A673 (cell line): ENCODE measurements at regions not wholly inside any gene's neighbourhood (a gene's known extent, or its start where the extent isn't known, plus 50 kb on each side); places are given as distances from the start of the nearest gene placed in this dataset.

Source experiments
- BruUV-seq: library from RNA; stranded (reverse); fragments of 400-500 nt; replicated peaks from 2 replicates; lab custom pipeline; 2021; lab: Mats Ljungman, UMichigan
- CTCF ChIA-PET: fragments of 300-600 bp; sonication (Branson Sonifier 250); formaldehyde crosslinking; loops from one replicate; lab custom pipeline; 2022; ENCODE audit warnings: antibody characterized with exemption; lab: Charles Lee
- POLR2A ChIA-PET: fragments of 300-600 bp; sonication (Branson Sonifier 250); formaldehyde crosslinking; loops from one replicate; lab custom pipeline; 2022; ENCODE audit warnings: antibody characterized with exemption; ENCODE audit not compliant: low non-redundant PET; lab: Charles Lee
- DNase-seq: peaks from one replicate; pipeline ENCODE4 v3.0.0-alpha.2; 2015; ENCODE audit warnings: low spot score
- H3K27ac ChIP-seq: fragments of 200-600 bp; sonication (generic); 2 replicates; pipeline ENCODE4 v1.5.1; 2016; ENCODE audit warnings: mixed run types, low read depth, mild to moderate bottlenecking, mixed read lengths, antibody characterized with exemption, low read length; ENCODE audit not compliant: poor library complexity, severe bottlenecking
- H3K27me3 ChIP-seq: fragments of 200-600 bp; sonication (generic); replicated peaks from 2 replicates; pipeline ENCODE4 v1.6.1; 2017; ENCODE audit warnings: mixed run types, low read depth, mild to moderate bottlenecking, mixed read lengths, antibody characterized with exemption, low read length; ENCODE audit not compliant: insufficient read depth, poor library complexity
- H3K36me3 ChIP-seq: fragments of 200-600 bp; sonication (generic); 2 replicates; pipeline ENCODE4 v1.6.1; 2016; ENCODE audit warnings: mixed run types, mild to moderate bottlenecking, mixed read lengths, antibody characterized with exemption, low read length; ENCODE audit not compliant: insufficient read depth, poor library complexity, severe bottlenecking
- H3K4me1 ChIP-seq: fragments of 200-600 bp; sonication (generic); 2 replicates; pipeline ENCODE4 v1.6.1; 2017; ENCODE audit warnings: mixed run types, mild to moderate bottlenecking, mixed read lengths, antibody characterized with exemption, low read length; ENCODE audit not compliant: insufficient read depth, poor library complexity, severe bottlenecking
- H3K4me3 ChIP-seq: fragments of 200-600 bp; sonication (generic); 2 replicates; pipeline ENCODE4 v1.5.1; 2016; ENCODE audit warnings: low read depth, mixed run types, mild to moderate bottlenecking, mixed read lengths, low read length; ENCODE audit not compliant: poor library complexity, severe bottlenecking
- H3K9me3 ChIP-seq: fragments of 200-600 bp; sonication (generic); 2 replicates; pipeline ENCODE4 v1.6.1; 2016; ENCODE audit warnings: mixed run types, low read depth, mild to moderate bottlenecking, mixed read lengths, antibody characterized with exemption, low read length; ENCODE audit not compliant: poor library complexity, severe bottlenecking
- EZH2 ChIP-seq: fragments of 200-600 bp; sonication (generic); IDR thresholded peaks from 2 replicates; pipeline ENCODE4 v1.6.1; 2017; ENCODE audit warnings: borderline replicate concordance, low read depth, mild to moderate bottlenecking, mixed read lengths, antibody characterized with exemption, low read length; ENCODE audit not compliant: poor library complexity, severe bottlenecking
- intact Hi-C: fragments of 100-400 bp; cut with micrococcal nuclease; formaldehyde crosslinking; loops from one replicate; pipeline ENCODE4 v1.10.0; 2022; ENCODE audit not compliant: unreplicated experiment
- TF ChIP-seq, protein P1 (sequence below): fragments of 300-800, 200-600 bp; sonication (generic); conservative IDR thresholded peaks from 2 replicates; pipeline ENCODE4 v1.5.1; 2017; ENCODE audit warnings: low read depth, mild to moderate bottlenecking, antibody characterized with exemption, low read length, moderate library complexity, mixed read lengths

DNA sequence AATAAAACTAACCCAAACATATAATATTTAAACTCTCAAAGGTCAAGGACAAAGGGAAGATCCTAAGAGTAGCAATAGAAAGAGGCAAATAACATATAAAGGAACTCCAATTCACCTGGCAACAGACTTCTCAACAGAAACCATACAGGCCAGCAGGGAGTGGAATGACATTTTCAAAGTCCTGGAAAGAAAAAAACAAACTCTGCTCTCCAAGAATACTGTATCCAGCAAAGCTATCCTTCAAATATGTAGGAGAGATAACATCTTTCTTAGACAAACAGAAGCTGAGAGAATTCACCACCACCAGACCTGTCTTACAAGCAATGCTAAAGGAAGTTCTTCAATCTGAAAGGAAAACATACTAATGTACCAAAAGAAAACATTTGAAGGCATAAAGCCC, 51.5 kb upstream of the TMEM158 start:
- no peaks in the 10 kb centered on the region for H3K4me1 ChIP-seq
- no TSS peak for BruUV-seq
- CTCF ChIA-PET, result no interaction called here
- no peak overlapping the region for H3K27ac ChIP-seq
- no peak for TF ChIP-seq EZH2
- H3K27me3 ChIP-seq, result no peaks in the 10 kb centered on the region
- intact Hi-C loops, result no loop called here
- DNase-seq, result no peak
- H3K4me3 ChIP-seq, result no peak overlapping the region
- POLR2A ChIA-PET, result no interaction called here
- H3K36me3 ChIP-seq, result no peaks in the 10 kb centered on the region
- H3K9me3 ChIP-seq, result peaks cover 4% of the 10 kb centered on the region

DNA sequence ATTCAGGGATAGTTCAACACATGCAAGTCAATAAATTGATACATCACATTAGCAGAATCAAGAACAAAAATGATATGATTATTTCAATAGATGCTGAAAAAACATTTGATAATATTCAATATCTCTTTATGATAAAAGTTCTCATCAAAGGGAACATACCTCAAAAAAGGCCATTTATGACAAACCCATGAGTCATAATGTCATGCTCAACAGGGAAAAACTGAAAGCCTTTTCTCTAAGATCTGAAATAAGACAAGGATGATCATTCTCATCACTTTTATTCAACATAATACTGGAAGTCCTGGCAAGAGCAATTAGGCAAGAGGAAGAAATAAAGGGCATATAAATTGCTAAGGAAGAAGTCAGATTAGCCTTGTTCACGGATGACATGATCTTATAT, 54.1 kb upstream of the TMEM158 start:
- DNase-seq, result no peak
- ChIA-PET POLR2A (no interaction called here), CTCF (no interaction called here)
- Histone ChIP-seq H3K36me3 (no peaks in the 10 kb centered on the region), H3K4me3 (no peak overlapping the region), H3K27ac (no peak overlapping the region), H3K9me3 (peaks cover 4% of the 10 kb centered on the region), H3K4me1 (no peaks in the 10 kb centered on the region), H3K27me3 (no peaks in the 10 kb centered on the region)
- TF ChIP-seq EZH2, result no peak
- TF ChIP-seq, protein P1, sequence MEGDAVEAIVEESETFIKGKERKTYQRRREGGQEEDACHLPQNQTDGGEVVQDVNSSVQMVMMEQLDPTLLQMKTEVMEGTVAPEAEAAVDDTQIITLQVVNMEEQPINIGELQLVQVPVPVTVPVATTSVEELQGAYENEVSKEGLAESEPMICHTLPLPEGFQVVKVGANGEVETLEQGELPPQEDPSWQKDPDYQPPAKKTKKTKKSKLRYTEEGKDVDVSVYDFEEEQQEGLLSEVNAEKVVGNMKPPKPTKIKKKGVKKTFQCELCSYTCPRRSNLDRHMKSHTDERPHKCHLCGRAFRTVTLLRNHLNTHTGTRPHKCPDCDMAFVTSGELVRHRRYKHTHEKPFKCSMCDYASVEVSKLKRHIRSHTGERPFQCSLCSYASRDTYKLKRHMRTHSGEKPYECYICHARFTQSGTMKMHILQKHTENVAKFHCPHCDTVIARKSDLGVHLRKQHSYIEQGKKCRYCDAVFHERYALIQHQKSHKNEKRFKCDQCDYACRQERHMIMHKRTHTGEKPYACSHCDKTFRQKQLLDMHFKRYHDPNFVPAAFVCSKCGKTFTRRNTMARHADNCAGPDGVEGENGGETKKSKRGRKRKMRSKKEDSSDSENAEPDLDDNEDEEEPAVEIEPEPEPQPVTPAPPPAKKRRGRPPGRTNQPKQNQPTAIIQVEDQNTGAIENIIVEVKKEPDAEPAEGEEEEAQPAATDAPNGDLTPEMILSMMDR, result no peak
- intact Hi-C loops, result no loop called here
- no TSS peak for BruUV-seq

DNA sequence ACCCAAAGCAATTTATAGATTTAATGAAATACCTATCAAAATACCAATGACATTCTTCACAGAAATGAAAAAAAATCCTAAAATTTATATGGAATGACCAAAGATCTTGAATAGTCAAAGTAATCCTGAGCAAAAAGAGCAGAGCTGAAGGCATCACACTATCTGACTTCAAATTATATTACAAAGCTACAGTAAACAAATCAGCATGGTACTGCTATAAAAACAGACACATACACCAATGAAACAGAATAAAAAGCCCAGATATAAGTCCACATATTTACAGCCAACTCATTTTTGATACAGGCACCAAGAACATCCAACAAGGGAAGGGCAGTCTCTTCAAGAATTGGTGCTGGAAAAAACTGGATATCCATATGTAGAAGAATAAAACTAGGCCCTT, 54.9 kb upstream of the TMEM158 start:
- TF ChIP-seq, protein P1, result no peak
- TF ChIP-seq EZH2, result no peak
- H3K9me3 ChIP-seq, result peaks cover 4% of the 10 kb centered on the region
- CTCF ChIA-PET, result no interaction called here
- no peak overlapping the region for H3K4me3 ChIP-seq
- no peaks in the 10 kb centered on the region for H3K36me3 ChIP-seq
- H3K4me1 ChIP-seq, result no peaks in the 10 kb centered on the region
- H3K27me3 ChIP-seq, result no peaks in the 10 kb centered on the region
- BruUV-seq, result no TSS peak
- no peak overlapping the region for H3K27ac ChIP-seq
- POLR2A ChIA-PET, result no interaction called here
- intact Hi-C loops, result no loop called here
- no peak for DNase-seq

DNA sequence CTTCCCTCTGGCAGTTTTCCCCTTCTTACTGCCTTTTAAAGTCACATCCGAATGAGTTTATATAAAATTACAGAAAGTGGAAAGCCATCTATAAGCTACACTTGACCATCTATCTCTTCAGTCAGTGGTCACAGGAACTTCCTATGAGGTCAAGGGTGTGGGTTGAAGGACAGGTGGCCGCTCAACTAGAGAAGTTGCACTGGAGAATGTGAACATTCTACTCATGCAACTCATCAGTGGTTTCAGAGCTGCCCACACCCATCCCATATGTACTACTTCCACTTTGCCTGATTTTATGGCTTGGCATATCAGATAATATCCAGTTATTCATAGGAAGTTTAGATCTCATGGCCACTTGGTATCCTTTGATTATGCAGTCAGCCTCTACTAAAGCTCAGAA, 57.4 kb upstream of the TMEM158 start:
- Histone ChIP-seq H3K27me3 (no peaks in the 10 kb centered on the region), H3K36me3 (no peaks in the 10 kb centered on the region), H3K4me1 (no peaks in the 10 kb centered on the region), H3K27ac (no peak overlapping the region), H3K4me3 (no peak overlapping the region), H3K9me3 (peaks cover 4% of the 10 kb centered on the region)
- TF ChIP-seq, protein P1, result no peak
- TF ChIP-seq EZH2, result no peak
- no TSS peak for BruUV-seq
- ChIA-PET CTCF (no interaction called here), POLR2A (no interaction called here)
- no peak for DNase-seq
- intact Hi-C loops, result no loop called here
